Testis (tissue), 2 donors: ENCODE measurements at regions not wholly inside any gene's neighbourhood (a gene's known extent, or its start where the extent isn't known, plus 50 kb on each side); places are given as distances from the start of the nearest gene placed in this dataset.

ENCODE experiments used
- POLR2A ChIP-seq: fragments of 450-650 bp; IDR thresholded peaks from one replicate; pipeline ENCODE4 v1.6.1; 2017; ENCODE audit warnings: antibody characterized with exemption, mild to moderate bottlenecking, moderate library complexity
- TF ChIP-seq, protein P1 (sequence below), 3 experiments: fragments of 450-650 bp in 2 of 3; fragments of 200-600 bp in 1 of 3; sonication (generic) in 1 of 3; IDR thresholded peaks; one replicate each; pipeline ENCODE4 v1.5.1; 2016 to 2019; ENCODE audit warnings: antibody characterized with exemption in 3 of 3, mild to moderate bottlenecking in 2 of 3, moderate library complexity in 1 of 3

GRCh38 chr13:54989418-54989817 is 1960.8 kb downstream of the OLFM4 start:
- TF ChIP-seq, protein P1, sequence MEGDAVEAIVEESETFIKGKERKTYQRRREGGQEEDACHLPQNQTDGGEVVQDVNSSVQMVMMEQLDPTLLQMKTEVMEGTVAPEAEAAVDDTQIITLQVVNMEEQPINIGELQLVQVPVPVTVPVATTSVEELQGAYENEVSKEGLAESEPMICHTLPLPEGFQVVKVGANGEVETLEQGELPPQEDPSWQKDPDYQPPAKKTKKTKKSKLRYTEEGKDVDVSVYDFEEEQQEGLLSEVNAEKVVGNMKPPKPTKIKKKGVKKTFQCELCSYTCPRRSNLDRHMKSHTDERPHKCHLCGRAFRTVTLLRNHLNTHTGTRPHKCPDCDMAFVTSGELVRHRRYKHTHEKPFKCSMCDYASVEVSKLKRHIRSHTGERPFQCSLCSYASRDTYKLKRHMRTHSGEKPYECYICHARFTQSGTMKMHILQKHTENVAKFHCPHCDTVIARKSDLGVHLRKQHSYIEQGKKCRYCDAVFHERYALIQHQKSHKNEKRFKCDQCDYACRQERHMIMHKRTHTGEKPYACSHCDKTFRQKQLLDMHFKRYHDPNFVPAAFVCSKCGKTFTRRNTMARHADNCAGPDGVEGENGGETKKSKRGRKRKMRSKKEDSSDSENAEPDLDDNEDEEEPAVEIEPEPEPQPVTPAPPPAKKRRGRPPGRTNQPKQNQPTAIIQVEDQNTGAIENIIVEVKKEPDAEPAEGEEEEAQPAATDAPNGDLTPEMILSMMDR (IDR thresholded peaks at IDR 0.05), result peak in 1 of 3 experiments; percentile 6
- TF ChIP-seq POLR2A, result no peak
